ENCODE measurements at regions not wholly inside any gene's neighbourhood (a gene's known extent, or its start where the extent isn't known, plus 50 kb on each side); places are given as distances from the start of the nearest gene placed in this dataset.

GRCh38 chr13:34116651-34117050 lies 298.7 kb downstream of the RFC3 start:
- DNase-seq (ENCODE audit: low spot score): no peak

- DNase-seq (ENCODE audit: low spot score): no peak
Observed at GRCh38 chr13:34124666-34125306, 306.8 kb downstream of the RFC3 start.

- no peak for DNase-seq (ENCODE audit: low spot score)
Observed at GRCh38 chr13:34127523-34127922, 309.6 kb downstream of the RFC3 start.

GRCh38 chr13:34128661-34129060 lies 310.7 kb downstream of the RFC3 start:
- DNase-seq (ENCODE audit: low spot score): no peak

GRCh38 chr13:34129436-34129835 lies 311.5 kb downstream of the RFC3 start:
- DNase-seq (ENCODE audit: low spot score): no peak

- DNase-seq (ENCODE audit: low spot score): no peak
Observed at GRCh38 chr13:34137200-34137599, 319.3 kb downstream of the RFC3 start.

GRCh38 chr13:34139660-34140227 lies 321.8 kb downstream of the RFC3 start:
- DNase-seq (ENCODE audit: low spot score): no peak

- DNase-seq (ENCODE audit: low spot score): no peak
Observed at GRCh38 chr13:34143637-34144036, 325.7 kb downstream of the RFC3 start.

- DNase-seq (ENCODE audit: low spot score): no peak
Observed at GRCh38 chr13:34144142-34144541, 326.2 kb downstream of the RFC3 start.

- no peak for DNase-seq (ENCODE audit: low spot score)
Observed at GRCh38 chr13:34145061-34145460, 327.1 kb downstream of the RFC3 start.

GRCh38 chr13:34148359-34148758 lies 330.4 kb downstream of the RFC3 start:
- no peak for DNase-seq (ENCODE audit: low spot score)

GRCh38 chr13:34151885-34152284 lies 333.9 kb downstream of the RFC3 start:
- DNase-seq (ENCODE audit: low spot score): no peak

- no peak for DNase-seq (ENCODE audit: low spot score)
Observed at GRCh38 chr13:34152409-34152808, 334.5 kb downstream of the RFC3 start.

GRCh38 chr13:34152996-34153395 lies 335.0 kb downstream of the RFC3 start:
- DNase-seq (ENCODE audit: low spot score): no peak

- DNase-seq (ENCODE audit: low spot score): no peak
Observed at GRCh38 chr13:34153428-34154180, 335.7 kb downstream of the RFC3 start.

- no peak for DNase-seq (ENCODE audit: low spot score)
Observed at GRCh38 chr13:34155931-34156607, 338.1 kb downstream of the RFC3 start.

GRCh38 chr13:34156841-34157365 lies 339.0 kb downstream of the RFC3 start:
- no peak for DNase-seq (ENCODE audit: low spot score)

- DNase-seq (ENCODE audit: low spot score): no peak
Observed at GRCh38 chr13:34159946-34160345, 342.0 kb downstream of the RFC3 start.

- DNase-seq (ENCODE audit: low spot score): no peak
Observed at GRCh38 chr13:34161931-34162543, 344.1 kb downstream of the RFC3 start.

- no peak for DNase-seq (ENCODE audit: low spot score)
Observed at GRCh38 chr13:34162544-34162933, 344.6 kb downstream of the RFC3 start.

- DNase-seq (ENCODE audit: low spot score): no peak
Observed at GRCh38 chr13:34164582-34164981, 346.6 kb downstream of the RFC3 start.

- DNase-seq (ENCODE audit: low spot score): no peak
Observed at GRCh38 chr13:34165158-34165557, 347.2 kb downstream of the RFC3 start.

All from globus pallidus (tissue), 1 donor.